ENCODE measurements at regions not wholly inside any gene's neighbourhood (a gene's known extent, or its start where the extent isn't known, plus 50 kb on each side); places are given as distances from the start of the nearest gene placed in this dataset.

GRCh38 chr2:235235977-235236767, 257.7 kb upstream of the AGAP1 start:
- TF ChIP-seq TAF1 (IDR thresholded peaks at IDR 0.05; ENCODE audit: low read depth, low read length) (no peak), CTCF (IDR thresholded peaks at IDR 0.05; ENCODE audit: control extremely low read depth in 1 of 3, insufficient read depth in 1 of 3, low read depth in 1 of 3, low read length in 3 of 3) (no peak), POLR2A (IDR thresholded peaks at IDR 0.05; ENCODE audit: control extremely low read depth in 1 of 2, low read depth in 2 of 2, low read length in 2 of 2) (no peak), MAX (IDR thresholded peaks at IDR 0.05) (no peak), RNF2 (IDR thresholded peaks at IDR 0.05; ENCODE audit: borderline replicate concordance, low read depth, low read length, missing control alignments, poor library complexity, severe bottlenecking) (no peak), RAD21 (IDR thresholded peaks at IDR 0.05 in 1 of 2, conservative IDR thresholded peaks at IDR 0.05 in 1 of 2; ENCODE audit: low read depth in 2 of 2, low read length in 2 of 2) (no peak), EZH2 (IDR thresholded peaks at IDR 0.05; ENCODE audit: low read depth, low read length, severe bottlenecking) (no peak), JUND (IDR thresholded peaks at IDR 0.05; ENCODE audit: low read length) (no peak), JUN (IDR thresholded peaks at IDR 0.05; ENCODE audit: low read depth, low read length) (no peak), FOSL1 (IDR thresholded peaks at IDR 0.05; ENCODE audit: insufficient read depth, low read depth, low read length) (no peak), CEBPB (IDR thresholded peaks at IDR 0.05; ENCODE audit: low read depth, low read length) (no peak), POLR2AphosphoS5 (IDR thresholded peaks at IDR 0.05; ENCODE audit: low read depth, low read length) (no peak)
